ENCODE measurements at regions not wholly inside any gene's neighbourhood (a gene's known extent, or its start where the extent isn't known, plus 50 kb on each side); places are given as distances from the start of the nearest gene placed in this dataset.

GRCh38 chr1:38476850-38477178, 382.8 kb downstream of the RRAGC start (continued):
- TF ChIP-seq ZNF274 (IDR thresholded peaks at IDR 0.05; ENCODE audit: low read depth, low read length) (no peak), FOSL1 (IDR thresholded peaks at IDR 0.05; ENCODE audit: low read depth) (no peak), ZFX (IDR thresholded peaks at IDR 0.05) (no peak), JUND (IDR thresholded peaks at IDR 0.05) (no peak), SP1 (IDR thresholded peaks at IDR 0.05; ENCODE audit: low read depth) (no peak), ELF1 (IDR thresholded peaks at IDR 0.05; ENCODE audit: borderline replicate concordance, low read depth) (no peak), RAD21 (IDR thresholded peaks at IDR 0.05; ENCODE audit: low read depth) (no peak), ZBTB33 (IDR thresholded peaks at IDR 0.05; ENCODE audit: extremely low read depth, insufficient replicate concordance, low read length) (no peak), EGR1 (IDR thresholded peaks at IDR 0.05; ENCODE audit: low read depth) (no peak), POLR2A (IDR thresholded peaks at IDR 0.05; ENCODE audit: borderline replicate concordance, extremely low read depth, insufficient read depth, insufficient read length) (no peak), MAX (IDR thresholded peaks at IDR 0.05) (no peak), SRF (IDR thresholded peaks at IDR 0.05; ENCODE audit: low read depth) (no peak), ATF3 (IDR thresholded peaks at IDR 0.05) (no peak)

GRCh38 chr1:38476111-38476849, 383.3 kb downstream of the RRAGC start:
- no peak overlapping the region for H3K27ac ChIP-seq (ENCODE audit: low read depth, low read length)
- H3K4me2 ChIP-seq (ENCODE audit: low read length), result no peak overlapping the region
- ATAC-seq, result no peak
- no peaks in the 10 kb centered on the region for H4K20me1 ChIP-seq (ENCODE audit: insufficient read depth)
- H3K9ac ChIP-seq (ENCODE audit: low read length), result no peak overlapping the region
- no peak overlapping the region for H2AFZ ChIP-seq (ENCODE audit: low read depth, low read length, poor library complexity, severe bottlenecking)
- H3K4me3 ChIP-seq (replicated peaks in 1 of 2; ENCODE audit: low read depth in 1 of 2, low read length in 2 of 2), result no peak overlapping the region
- no peaks in the 10 kb centered on the region for H3K9me3 ChIP-seq (ENCODE audit: control insufficient read depth in 1 of 2, insufficient read depth in 1 of 2, low read depth in 1 of 2, low read length in 2 of 2)
- intact Hi-C loops (cut with micrococcal nuclease), result no loop called here
- no peaks in the 10 kb centered on the region for H3K9me2 ChIP-seq (ENCODE audit: insufficient read depth)
- CTCF ChIA-PET, result interaction anchor here (1.4 kb wide), 1 partner anchor 14 kb away, joined by 3 read pairs; no protein-coding TSS in a partner anchor
- BruUV-seq (replicated peaks), result no TSS peak
- RAD21 ChIA-PET (ENCODE audit: low non-redundant PET in 1 of 2, low total read pairs in 2 of 2, uncharacterized antibody in 2 of 2, unreplicated experiment in 2 of 2), result no interaction called here
- H3K4me1 ChIP-seq (ENCODE audit: control insufficient read depth in 1 of 2, insufficient read depth in 2 of 2, low read length in 2 of 2), result no peaks in the 10 kb centered on the region
- no peaks in the 10 kb centered on the region for H3K79me2 ChIP-seq (ENCODE audit: insufficient read depth, low read length)
- TF ChIP-seq ATF3 (IDR thresholded peaks at IDR 0.05) (no peak), SRF (IDR thresholded peaks at IDR 0.05; ENCODE audit: low read depth) (no peak), EZH2 (IDR thresholded peaks at IDR 0.05) (no peak)
- no peaks in the 10 kb centered on the region for H3K36me3 ChIP-seq (ENCODE audit: control insufficient read depth in 1 of 2, insufficient read depth in 2 of 2, low read length in 2 of 2)
- DNase-seq (ENCODE audit: low read depth, low spot score), result no peak
- H3K27me3 ChIP-seq (ENCODE audit: insufficient read depth, low read length), result peaks cover 35% of the 10 kb centered on the region
- POLR2A ChIA-PET, result no interaction called here
